SW 1271 (cell line): ENCODE measurements at regions not wholly inside any gene's neighbourhood (a gene's known extent, or its start where the extent isn't known, plus 50 kb on each side); places are given as distances from the start of the nearest gene placed in this dataset.

ENCODE experiments used
- DNase-seq, 2 experiments: peaks; one replicate each; lab custom pipeline; 2025; lab: John Stamatoyannopoulos, UW

GRCh38 chr18:78527984-78528383 lies 451.6 kb upstream of the SALL3 start:
- no peak for DNase-seq

GRCh38 chr18:78528411-78529258 lies 451.0 kb upstream of the SALL3 start:
- DNase-seq = no peak

GRCh38 chr18:78531637-78532036 lies 448.0 kb upstream of the SALL3 start:
- DNase-seq = no peak

- DNase-seq = no peak
Measured at GRCh38 chr18:78538669-78539440, 440.8 kb upstream of the SALL3 start.

- DNase-seq = no peak
Measured at GRCh38 chr18:78540636-78541529, 438.7 kb upstream of the SALL3 start.

- DNase-seq = no peak
Measured at GRCh38 chr18:78542204-78542603, 437.4 kb upstream of the SALL3 start.

GRCh38 chr18:78543201-78543725 lies 436.4 kb upstream of the SALL3 start:
- no peak for DNase-seq

- no peak for DNase-seq
Measured at GRCh38 chr18:78546281-78546680, 433.3 kb upstream of the SALL3 start.

- DNase-seq = no peak
Measured at GRCh38 chr18:78547817-78548216, 431.8 kb upstream of the SALL3 start.

GRCh38 chr18:78548261-78549058 lies 431.2 kb upstream of the SALL3 start:
- no peak for DNase-seq

GRCh38 chr18:78549971-78550370 lies 429.6 kb upstream of the SALL3 start:
- no peak for DNase-seq

- DNase-seq = no peak
Measured at GRCh38 chr18:78554944-78555608, 424.5 kb upstream of the SALL3 start.

- DNase-seq = no peak
Measured at GRCh38 chr18:78557371-78557770, 422.2 kb upstream of the SALL3 start.

- DNase-seq = no peak
Measured at GRCh38 chr18:78558101-78558810, 421.4 kb upstream of the SALL3 start.

GRCh38 chr18:78558948-78559347 lies 420.7 kb upstream of the SALL3 start:
- DNase-seq = no peak

GRCh38 chr18:78559584-78559983 lies 420.0 kb upstream of the SALL3 start:
- no peak for DNase-seq

GRCh38 chr18:78561757-78562510 lies 417.7 kb upstream of the SALL3 start:
- DNase-seq = no peak

GRCh38 chr18:78562531-78562961 lies 417.1 kb upstream of the SALL3 start:
- no peak for DNase-seq

GRCh38 chr18:78563110-78563509 lies 416.5 kb upstream of the SALL3 start:
- DNase-seq = no peak
